Endothelial cell of umbilical vein (primary cell): ENCODE measurements at regions not wholly inside any gene's neighbourhood (a gene's known extent, or its start where the extent isn't known, plus 50 kb on each side); places are given as distances from the start of the nearest gene placed in this dataset.
"Not testable (repeated sequence)": the region's sequence is repeated elsewhere in the genome, so short reads cannot be mapped to it uniquely, and the experiment has no call there.

ENCODE experiments used
- BruUV-seq: library from RNA; stranded (reverse); fragments of 400-500 nt; replicated peaks from 2 replicates; lab custom pipeline; 2021; lab: Mats Ljungman, UMichigan
- CTCF ChIA-PET: fragments of 300-600, 350-600 bp; sonication (Branson Sonifier 250); formaldehyde crosslinking; loops from one replicate; lab custom pipeline; 2021; ENCODE audit warnings: antibody characterized with exemption, inconsistent platforms; lab: Charles Lee
- POLR2A ChIA-PET: fragments of 300-600, 350-600 bp; sonication (Branson Sonifier 250); formaldehyde crosslinking; loops from one replicate; lab custom pipeline; 2021; ENCODE audit warnings: antibody characterized with exemption, inconsistent platforms; lab: Charles Lee
- DNase-seq: peaks from one replicate; pipeline ENCODE4 v3.0.0-alpha.2; 2011; ENCODE audit warnings: low read depth, low spot score
- FAIRE-seq: peaks from 2 replicates; lab custom pipeline; 2011; peaks lifted over from hg19 to GRCh38; lab: Jason Lieb, UNC
- H2AFZ ChIP-seq: 2 replicates; pipeline ENCODE4 v1.6.0; 2012; ENCODE audit warnings: low read depth, low read length, control low read depth, inconsistent platforms
- H3K27ac ChIP-seq: 2 replicates; pipeline ENCODE4 v1.5.1; 2011; ENCODE audit warnings: low read depth, mild to moderate bottlenecking, control low read depth, low read length, moderate library complexity; ENCODE audit not compliant: insufficient read depth
- H3K27me3 ChIP-seq, 2 experiments: 2 replicates each; pipeline versions ENCODE4 v1.6.0 to v1.6.1; 2011; ENCODE audit warnings: low read length in 2 of 2, mixed read lengths in 1 of 2; ENCODE audit not compliant: control insufficient read depth in 2 of 2, insufficient read depth in 2 of 2
- H3K36me3 ChIP-seq, 2 experiments: 2 replicates in 1 of 2; 3 replicates in 1 of 2; pipeline ENCODE4 v1.5.1; 2011; ENCODE audit warnings: low read length in 2 of 2, mild to moderate bottlenecking in 1 of 2, moderate library complexity in 1 of 2; ENCODE audit not compliant: control insufficient read depth in 2 of 2, insufficient read depth in 2 of 2; ENCODE audit errors: extremely low read depth in 1 of 2
- H3K4me1 ChIP-seq: 3 replicates; pipeline ENCODE4 v1.5.1; 2011; ENCODE audit warnings: mild to moderate bottlenecking, low read length; ENCODE audit not compliant: control insufficient read depth, insufficient read depth; ENCODE audit errors: extremely low read depth
- H3K4me2 ChIP-seq: 2 replicates; pipeline ENCODE4 v1.6.1; 2011; ENCODE audit warnings: low read length, control low read depth, mixed read lengths; ENCODE audit not compliant: insufficient read depth
- H3K4me3 ChIP-seq, 3 experiments: fragments of 200-600 bp in 1 of 3; sonication (generic), shearing (Covaris generic) in 1 of 3; replicated peaks in 1 of 3; 2 replicates each; pipeline ENCODE4 v1.5.1; 2011 to 2016; ENCODE audit warnings: control low read depth in 3 of 3, low read length in 3 of 3, mild to moderate bottlenecking in 2 of 3, inconsistent platforms in 1 of 3, low read depth in 1 of 3, moderate library complexity in 1 of 3; ENCODE audit not compliant: insufficient read depth in 1 of 3
- H3K79me2 ChIP-seq: 2 replicates; pipeline ENCODE4 v1.6.0; 2012; ENCODE audit warnings: low read length, inconsistent platforms; ENCODE audit not compliant: control insufficient read depth, insufficient read depth
- H3K9ac ChIP-seq: replicated peaks from 2 replicates; pipeline ENCODE3; 2011; ENCODE audit warnings: low read length, control low read depth; ENCODE audit not compliant: insufficient read depth; ENCODE audit errors: extremely low read depth
- H3K9me1 ChIP-seq: replicated peaks from 3 replicates; pipeline ENCODE4 v1.6.0; 2011; ENCODE audit warnings: mild to moderate bottlenecking, low read length; ENCODE audit not compliant: control insufficient read depth, insufficient read depth; ENCODE audit errors: extremely low read depth
- H3K9me3 ChIP-seq: replicated peaks from 2 replicates; pipeline ENCODE4 v1.5.1; 2012; ENCODE audit warnings: low read length, inconsistent platforms; ENCODE audit not compliant: control insufficient read depth, insufficient read depth
- H4K20me1 ChIP-seq: replicated peaks from 2 replicates; pipeline ENCODE3; 2011; ENCODE audit warnings: mild to moderate bottlenecking, low read length; ENCODE audit not compliant: control insufficient read depth, insufficient read depth; ENCODE audit errors: extremely low read depth
- EZH2 ChIP-seq: IDR thresholded peaks from 2 replicates; pipeline ENCODE4 v1.6.1; 2012; ENCODE audit warnings: borderline replicate concordance, low read depth, mild to moderate bottlenecking, moderate library complexity, low read length, inconsistent platforms; ENCODE audit not compliant: severe bottlenecking
- FOS ChIP-seq: IDR thresholded peaks from 2 replicates; pipeline ENCODE4 v1.6.1; 2011; ENCODE audit warnings: mild to moderate bottlenecking, low read length, moderate library complexity, borderline replicate concordance; ENCODE audit not compliant: insufficient read depth
- GATA2 ChIP-seq: IDR thresholded peaks from 2 replicates; pipeline ENCODE4 v1.7.0; 2011; ENCODE audit warnings: low read depth, mild to moderate bottlenecking, moderate library complexity, mixed read lengths, low read length; ENCODE audit not compliant: insufficient read length, insufficient read depth
- JUN ChIP-seq: IDR thresholded peaks from 2 replicates; pipeline ENCODE4 v1.6.1; 2011; ENCODE audit warnings: borderline replicate concordance, low read depth; ENCODE audit not compliant: insufficient read length, insufficient read depth
- MYC ChIP-seq: IDR thresholded peaks from one replicate; pipeline ENCODE4 v1.6.1; 2011; ENCODE audit warnings: mild to moderate bottlenecking, low read depth, low read length
- POLR2A ChIP-seq: IDR thresholded peaks from 2 replicates; pipeline ENCODE4 v1.6.1; 2012; ENCODE audit warnings: low read depth, mild to moderate bottlenecking, control low read depth, low read length
- POLR2AphosphoS5 ChIP-seq: IDR thresholded peaks from 2 replicates; pipeline ENCODE4 v1.6.1; 2012; ENCODE audit warnings: low read depth, mild to moderate bottlenecking, control low read depth, low read length, moderate library complexity; ENCODE audit not compliant: insufficient read depth
- dilution Hi-C: fragments of 300-500 bp; cut with MboI; formaldehyde crosslinking; loops from one replicate; pipeline ENCODE4 v1.15.0; 2019; ENCODE audit warnings: low sequenced_read_pairs; ENCODE audit not compliant: extremely low pct_ligation_motif_present
- intact Hi-C: fragments of 100-400 bp; cut with micrococcal nuclease; formaldehyde crosslinking; loops from one replicate; pipeline ENCODE4 v1.10.0; 2022
- TF ChIP-seq, protein P1 (sequence below): IDR thresholded peaks from 2 replicates; pipeline ENCODE4 v1.6.1; 2011; ENCODE audit not compliant: insufficient read depth, insufficient read length
- TF ChIP-seq, protein P2 (sequence below), 2 donors: IDR thresholded peaks; 1 replicate in 1 of 2; 2 replicates in 1 of 2; pipeline ENCODE4 v1.5.1; 2011; ENCODE audit warnings: low read length in 2 of 2, mild to moderate bottlenecking in 2 of 2, moderate library complexity in 2 of 2, control low read depth in 1 of 2, inconsistent platforms in 1 of 2, low read depth in 1 of 2; ENCODE audit not compliant: insufficient read depth in 1 of 2; ENCODE audit errors: extremely low read depth in 1 of 2

DNA sequence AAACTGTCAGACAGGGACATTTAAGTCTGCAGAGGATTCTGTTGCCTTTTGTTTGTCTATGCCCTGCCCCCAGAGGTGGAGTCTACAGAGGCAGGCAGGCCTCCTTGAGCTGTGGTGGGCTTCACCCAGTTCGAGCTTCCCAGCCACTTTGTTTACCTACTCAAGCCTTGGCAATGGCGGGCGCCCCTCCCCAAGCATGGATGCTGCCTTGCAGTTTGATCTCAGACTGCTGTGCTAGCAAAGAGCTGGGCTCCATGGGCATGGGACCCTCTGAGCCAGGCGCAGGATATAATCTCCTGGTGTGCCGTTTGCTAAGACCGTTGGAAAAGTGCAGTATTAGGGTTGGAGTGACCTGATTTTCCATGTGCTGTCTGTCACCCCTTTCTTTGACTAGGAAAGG is 734.9 kb downstream of the TENT5A start:
- POLR2A ChIA-PET, H3K9ac ChIP-seq, H3K9me1 ChIP-seq, H2AFZ ChIP-seq, CTCF ChIA-PET, H3K4me2 ChIP-seq, H3K27ac ChIP-seq, H4K20me1 ChIP-seq, H3K27me3 ChIP-seq, H3K36me3 ChIP-seq, H3K79me2 ChIP-seq, BruUV-seq, H3K4me3 ChIP-seq, H3K9me3 ChIP-seq, dilution Hi-C loops, DNase-seq, intact Hi-C loops, FAIRE-seq, H3K4me1 ChIP-seq: not testable (repeated sequence)

DNA sequence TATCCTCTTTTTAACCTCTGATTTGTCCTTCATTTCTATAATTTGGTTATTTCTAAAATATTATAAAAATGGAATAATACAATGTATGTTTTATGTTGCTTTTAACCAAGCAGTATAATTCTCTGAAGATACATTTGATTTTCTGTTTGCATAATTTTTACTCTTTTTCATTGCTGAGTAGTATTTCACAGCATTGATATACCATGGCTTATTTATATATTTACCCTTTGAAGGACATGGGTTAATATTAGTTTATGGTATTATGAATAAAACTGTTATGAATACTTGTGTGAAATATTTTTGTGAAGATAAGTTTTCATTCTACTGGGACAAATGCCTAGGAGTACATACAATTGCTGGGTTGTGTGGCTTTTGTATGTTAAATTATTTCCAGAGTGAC is 748.6 kb downstream of the TENT5A start:
- Histone ChIP-seq H3K4me3 (no peak overlapping the region), H3K9me1 (no peaks in the 10 kb centered on the region), H2AFZ (no peak overlapping the region), H3K79me2 (no peaks in the 10 kb centered on the region), H3K4me1 (no peaks in the 10 kb centered on the region), H3K4me2 (no peak overlapping the region), H4K20me1 (no peaks in the 10 kb centered on the region), H3K36me3 (no peaks in the 10 kb centered on the region), H3K9me3 (no peaks in the 10 kb centered on the region), H3K27me3 (no peaks in the 10 kb centered on the region), H3K9ac (no peak overlapping the region), H3K27ac (no peak overlapping the region)
- dilution Hi-C loops, result no loop called here
- ChIA-PET CTCF (no interaction called here), POLR2A (no interaction called here)
- intact Hi-C loops, result no loop called here
- no TSS peak for BruUV-seq
- FAIRE-seq, result no peak
- TF ChIP-seq GATA2, result no peak
- TF ChIP-seq EZH2, result no peak
- TF ChIP-seq JUN, result no peak
- TF ChIP-seq MYC, result no peak
- TF ChIP-seq FOS, result no peak
- no peak for TF ChIP-seq POLR2A
- TF ChIP-seq POLR2AphosphoS5, result no peak
- TF ChIP-seq, protein P1, sequence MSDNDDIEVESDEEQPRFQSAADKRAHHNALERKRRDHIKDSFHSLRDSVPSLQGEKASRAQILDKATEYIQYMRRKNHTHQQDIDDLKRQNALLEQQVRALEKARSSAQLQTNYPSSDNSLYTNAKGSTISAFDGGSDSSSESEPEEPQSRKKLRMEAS, result no peak
- TF ChIP-seq, protein P2, sequence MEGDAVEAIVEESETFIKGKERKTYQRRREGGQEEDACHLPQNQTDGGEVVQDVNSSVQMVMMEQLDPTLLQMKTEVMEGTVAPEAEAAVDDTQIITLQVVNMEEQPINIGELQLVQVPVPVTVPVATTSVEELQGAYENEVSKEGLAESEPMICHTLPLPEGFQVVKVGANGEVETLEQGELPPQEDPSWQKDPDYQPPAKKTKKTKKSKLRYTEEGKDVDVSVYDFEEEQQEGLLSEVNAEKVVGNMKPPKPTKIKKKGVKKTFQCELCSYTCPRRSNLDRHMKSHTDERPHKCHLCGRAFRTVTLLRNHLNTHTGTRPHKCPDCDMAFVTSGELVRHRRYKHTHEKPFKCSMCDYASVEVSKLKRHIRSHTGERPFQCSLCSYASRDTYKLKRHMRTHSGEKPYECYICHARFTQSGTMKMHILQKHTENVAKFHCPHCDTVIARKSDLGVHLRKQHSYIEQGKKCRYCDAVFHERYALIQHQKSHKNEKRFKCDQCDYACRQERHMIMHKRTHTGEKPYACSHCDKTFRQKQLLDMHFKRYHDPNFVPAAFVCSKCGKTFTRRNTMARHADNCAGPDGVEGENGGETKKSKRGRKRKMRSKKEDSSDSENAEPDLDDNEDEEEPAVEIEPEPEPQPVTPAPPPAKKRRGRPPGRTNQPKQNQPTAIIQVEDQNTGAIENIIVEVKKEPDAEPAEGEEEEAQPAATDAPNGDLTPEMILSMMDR (IDR thresholded peaks at IDR 0.05; ENCODE audit: extremely low read depth in 1 of 2, insufficient read depth in 1 of 2, low read depth in 1 of 2, low read length in 2 of 2), result no peak
- DNase-seq, result no peak
